OCI-LY3 (cell line): ENCODE measurements at regions not wholly inside any gene's neighbourhood (a gene's known extent, or its start where the extent isn't known, plus 50 kb on each side); places are given as distances from the start of the nearest gene placed in this dataset.

ENCODE experiments used
- EZH2phosphoT487 ChIP-seq: fragments of 200-600 bp; shearing (Covaris generic); IDR thresholded peaks from 2 replicates; pipeline ENCODE4 v1.6.1; 2018; ENCODE audit warnings: antibody characterized with exemption, mixed run types, low read depth
- TF ChIP-seq, protein P1 (sequence below): fragments of 200-600, 300-600 bp; sonication (generic); IDR thresholded peaks from 2 replicates; pipeline ENCODE4 v1.5.1; 2014; ENCODE audit warnings: antibody characterized with exemption, low read length, low read depth

DNA sequence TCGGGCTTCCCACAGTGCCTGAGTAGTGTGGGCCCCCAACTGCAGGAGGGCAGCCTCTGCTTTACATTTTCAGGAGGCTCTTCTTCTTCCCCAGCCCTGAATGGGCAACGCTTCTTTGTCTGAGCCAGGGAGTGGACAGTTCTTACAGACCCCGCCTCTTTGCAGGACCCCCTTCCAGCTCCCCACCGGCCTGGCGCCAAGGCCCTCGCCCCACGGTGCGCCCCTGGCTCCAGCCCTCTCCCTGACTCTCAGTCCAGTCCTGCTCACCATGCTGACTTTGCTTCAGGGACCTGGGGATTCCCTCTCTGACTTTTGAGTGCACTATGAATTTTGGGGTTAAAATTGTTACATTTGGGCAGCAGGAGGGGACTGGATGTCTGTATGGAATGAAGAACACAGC, 123.8 kb downstream of the HSD17B3 start:
- TF ChIP-seq, protein P1, sequence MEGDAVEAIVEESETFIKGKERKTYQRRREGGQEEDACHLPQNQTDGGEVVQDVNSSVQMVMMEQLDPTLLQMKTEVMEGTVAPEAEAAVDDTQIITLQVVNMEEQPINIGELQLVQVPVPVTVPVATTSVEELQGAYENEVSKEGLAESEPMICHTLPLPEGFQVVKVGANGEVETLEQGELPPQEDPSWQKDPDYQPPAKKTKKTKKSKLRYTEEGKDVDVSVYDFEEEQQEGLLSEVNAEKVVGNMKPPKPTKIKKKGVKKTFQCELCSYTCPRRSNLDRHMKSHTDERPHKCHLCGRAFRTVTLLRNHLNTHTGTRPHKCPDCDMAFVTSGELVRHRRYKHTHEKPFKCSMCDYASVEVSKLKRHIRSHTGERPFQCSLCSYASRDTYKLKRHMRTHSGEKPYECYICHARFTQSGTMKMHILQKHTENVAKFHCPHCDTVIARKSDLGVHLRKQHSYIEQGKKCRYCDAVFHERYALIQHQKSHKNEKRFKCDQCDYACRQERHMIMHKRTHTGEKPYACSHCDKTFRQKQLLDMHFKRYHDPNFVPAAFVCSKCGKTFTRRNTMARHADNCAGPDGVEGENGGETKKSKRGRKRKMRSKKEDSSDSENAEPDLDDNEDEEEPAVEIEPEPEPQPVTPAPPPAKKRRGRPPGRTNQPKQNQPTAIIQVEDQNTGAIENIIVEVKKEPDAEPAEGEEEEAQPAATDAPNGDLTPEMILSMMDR = no peak
- no peak for TF ChIP-seq EZH2phosphoT487
